NCI-H146 treated with DMSO at 0.1 percent for 48 hours (cell line): ENCODE measurements at regions not wholly inside any gene's neighbourhood (a gene's known extent, or its start where the extent isn't known, plus 50 kb on each side); places are given as distances from the start of the nearest gene placed in this dataset.

Experiments used
- DNase-seq: peaks from one replicate; lab custom pipeline; 2025; ENCODE audit not compliant: unreplicated experiment; lab: John Stamatoyannopoulos, UW

- DNase-seq = no peak
These were observed 49.9 kb upstream of the COL21A1 start for GRCh38 chr6:56297022-56297989.
